ENCODE measurements at regions not wholly inside any gene's neighbourhood (a gene's known extent, or its start where the extent isn't known, plus 50 kb on each side); places are given as distances from the start of the nearest gene placed in this dataset.

DNA sequence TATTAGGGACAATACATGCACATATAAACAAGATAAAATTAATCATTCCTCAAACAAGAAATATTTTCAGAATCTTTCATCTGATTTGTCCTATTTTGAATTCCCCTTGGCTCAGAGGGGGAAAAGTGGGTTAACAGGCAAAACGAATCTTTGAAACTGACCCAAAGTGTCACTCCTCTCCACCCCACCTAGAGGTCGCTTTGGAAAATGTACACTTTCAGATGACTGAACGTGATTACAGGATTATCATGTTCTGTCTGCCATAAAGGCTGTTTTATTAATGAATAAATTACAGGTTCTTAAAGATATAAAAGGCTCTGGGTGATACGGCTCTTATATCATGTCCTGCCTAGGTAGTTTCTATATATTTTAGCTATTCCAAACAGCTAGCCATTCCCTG, 1735.0 kb downstream of the LRRC4C start:
- no peak overlapping the region for H3K27ac ChIP-seq
- TF ChIP-seq CTCF (IDR thresholded peaks at IDR 0.05), result no peak
- no peak for ATAC-seq
- H3K27me3 ChIP-seq, result no peaks in the 10 kb centered on the region
- DNase-seq, result no peak
- no peaks in the 10 kb centered on the region for H3K36me3 ChIP-seq
- H3K4me3 ChIP-seq, result no peak overlapping the region
- peaks cover 0 to 2% of the 10 kb centered on the region in 2 donors for H3K9me3 ChIP-seq
- H3K4me1 ChIP-seq, result no peaks in the 10 kb centered on the region
- intact Hi-C loops (cut with DNase I), result no loop called here

- peak in 1 of 4 donors; percentile 1 for DNase-seq
- Histone ChIP-seq H3K36me3 (no peaks in the 10 kb centered on the region), H3K4me1 (no peaks in the 10 kb centered on the region)
Observed at GRCh38 chr11:39712581-39712980, 1746.9 kb downstream of the LRRC4C start.

GRCh38 chr11:39690856-39691255, 1768.6 kb downstream of the LRRC4C start:
- Histone ChIP-seq H3K27ac (no peak overlapping the region), H3K27me3 (no peaks in the 10 kb centered on the region), H3K36me3 (no peaks in the 10 kb centered on the region), H3K9me3 (no peaks in the 10 kb centered on the region), H3K4me1 (no peaks in the 10 kb centered on the region), H3K4me3 (no peak overlapping the region)
- DNase-seq (no peak), ATAC-seq (no peak)
- intact Hi-C loops (cut with DNase I), result no loop called here
- TF ChIP-seq CTCF (IDR thresholded peaks at IDR 0.05), result no peak

More at GRCh38 chr11:39712581-39712980, 1746.9 kb downstream of the LRRC4C start:
- no peak overlapping the region for H3K27ac ChIP-seq
- H3K9me3 ChIP-seq, result peaks cover 0 to 12% of the 10 kb centered on the region in 2 donors
- no peak for TF ChIP-seq CTCF (IDR thresholded peaks at IDR 0.05)
- intact Hi-C loops (cut with DNase I), result no loop called here
- no peak for ATAC-seq
- no peak overlapping the region for H3K4me3 ChIP-seq
- no peaks in the 10 kb centered on the region for H3K27me3 ChIP-seq

DNA sequence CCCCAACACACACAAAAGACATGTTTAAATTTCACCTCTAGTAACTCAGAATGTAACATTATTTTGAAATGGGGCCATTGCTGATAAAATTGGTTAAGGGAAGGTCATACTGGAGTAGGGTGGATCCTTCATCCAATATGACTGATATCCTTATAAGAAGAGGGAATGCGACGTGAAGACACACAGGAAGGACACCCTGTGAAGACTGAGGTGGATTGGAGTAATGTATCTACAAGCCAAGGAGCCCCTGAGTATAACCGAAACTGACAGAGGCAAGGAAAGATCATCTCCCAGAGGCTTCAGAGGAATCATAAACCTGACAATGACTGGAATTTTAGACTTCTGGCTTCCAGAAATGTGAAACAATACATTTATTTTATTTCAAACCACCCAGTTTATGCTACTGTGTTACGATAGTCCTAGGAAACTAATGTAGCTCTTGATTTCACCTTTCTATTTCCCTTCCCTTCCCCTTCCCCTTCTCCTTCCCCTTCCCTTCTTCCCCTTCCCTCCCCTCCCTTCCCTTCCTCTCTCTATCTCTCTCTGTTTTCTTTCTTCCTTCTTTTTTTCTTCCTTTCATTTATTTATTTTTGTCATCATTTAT, 1775.4 kb downstream of the LRRC4C start:
- intact Hi-C loops (cut with DNase I), result no loop called here
- Histone ChIP-seq H3K36me3 (no peaks in the 10 kb centered on the region), H3K4me3 (no peak overlapping the region), H3K27ac (no peak overlapping the region), H3K27me3 (no peaks in the 10 kb centered on the region), H3K9me3 (peaks cover 0 to 13% of the 10 kb centered on the region in 2 donors), H3K4me1 (no peaks in the 10 kb centered on the region)
- no peak for TF ChIP-seq CTCF (IDR thresholded peaks at IDR 0.05)
- DNase-seq, result no peak
- ATAC-seq, result no peak

DNA sequence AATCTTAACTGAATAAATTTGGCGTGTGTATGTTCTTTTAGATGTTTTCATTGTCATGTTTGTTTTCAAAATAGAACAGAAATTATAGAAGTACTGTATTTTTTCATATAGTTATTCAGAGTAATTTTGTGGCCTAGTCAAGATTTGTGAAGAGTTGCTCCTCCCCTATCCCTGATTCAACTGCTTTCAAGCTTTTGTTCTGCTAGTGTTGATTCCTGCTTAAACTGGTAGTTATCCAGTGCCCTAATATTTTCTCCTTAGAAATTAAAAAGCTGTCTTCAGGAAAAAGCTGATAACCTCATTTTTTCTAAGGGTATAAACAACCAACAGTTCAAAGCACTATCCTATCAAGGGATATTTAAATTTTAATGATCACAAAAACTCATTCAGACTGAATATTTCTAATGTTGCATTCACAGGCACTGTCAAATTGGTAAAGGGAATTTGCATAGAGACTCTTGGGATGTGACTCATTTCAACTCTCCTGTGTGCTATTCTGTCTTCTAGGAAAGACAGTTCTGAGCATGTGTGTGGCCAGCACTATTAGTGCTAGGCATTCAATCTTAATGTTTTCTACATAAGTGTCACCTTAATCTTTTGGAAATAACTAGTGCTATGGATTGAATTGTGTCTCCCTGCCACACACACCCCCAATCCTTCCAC, 1776.0 kb downstream of the LRRC4C start:
- intact Hi-C loops (cut with DNase I), result no loop called here
- no peak for TF ChIP-seq CTCF (IDR thresholded peaks at IDR 0.05)

More for the DNA sequence above, 1776.0 kb downstream of the LRRC4C start:
- H3K27me3 ChIP-seq, result no peaks in the 10 kb centered on the region
- H3K9me3 ChIP-seq, result peaks cover 0 to 13% of the 10 kb centered on the region in 2 donors
- H3K4me1 ChIP-seq, result no peaks in the 10 kb centered on the region
- no peak overlapping the region for H3K4me3 ChIP-seq
- DNase-seq, result no peak
- H3K27ac ChIP-seq, result no peak overlapping the region
- no peak for ATAC-seq
- H3K36me3 ChIP-seq, result no peaks in the 10 kb centered on the region
